ENCODE measurements at regions not wholly inside any gene's neighbourhood (a gene's known extent, or its start where the extent isn't known, plus 50 kb on each side); places are given as distances from the start of the nearest gene placed in this dataset.

- TF ChIP-seq CTCF (conservative IDR thresholded peaks at IDR 0.05; ENCODE audit: low read length) (no peak), EZH2phosphoT487 (IDR thresholded peaks at IDR 0.05; ENCODE audit: borderline replicate concordance, low read depth, low read length) (no peak)
Measured at GRCh38 chr13:40172878-40173277, 493.6 kb downstream of the FOXO1 start.
